ENCODE measurements at regions not wholly inside any gene's neighbourhood (a gene's known extent, or its start where the extent isn't known, plus 50 kb on each side); places are given as distances from the start of the nearest gene placed in this dataset.

DNA sequence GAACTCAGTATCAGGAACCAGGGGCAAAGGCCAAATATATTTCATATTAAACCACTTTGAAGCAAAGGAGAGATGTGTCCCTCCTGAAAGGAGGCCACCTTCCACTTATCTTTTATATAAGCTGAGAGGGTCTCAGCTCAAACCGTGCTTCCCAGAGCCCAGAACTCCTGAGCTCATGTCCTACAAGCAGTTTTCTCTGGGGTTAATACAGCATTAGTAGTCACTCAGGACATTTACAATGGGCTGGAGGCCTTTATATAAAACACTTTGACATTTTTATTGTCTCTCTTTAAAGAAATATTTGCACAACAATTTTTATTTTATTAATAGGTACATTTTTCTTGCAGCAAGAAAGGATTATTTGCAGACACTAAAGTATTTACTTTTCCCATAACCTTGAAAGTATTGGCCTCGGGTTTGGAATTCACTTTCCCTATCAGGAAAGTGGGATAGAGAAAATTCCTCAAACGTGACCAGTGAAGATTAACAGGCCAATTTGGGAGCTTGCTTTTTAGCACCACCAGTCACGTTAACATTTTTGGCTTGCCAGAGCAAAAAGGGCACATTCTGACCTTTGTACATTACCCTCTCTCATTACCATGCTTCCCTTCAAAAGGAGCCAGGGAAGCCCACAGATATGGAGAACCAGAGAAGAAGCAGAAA is 464.9 kb upstream of the NRP1 start:
- Mint-ChIP-seq H3K9me3 (no peaks in the 10 kb centered on the region), H3K4me3 (no peak overlapping the region), H3K36me3 (no peaks in the 10 kb centered on the region), H3K27ac (no peak overlapping the region), H3K27me3 (no peaks in the 10 kb centered on the region), H3K4me1 (no peaks in the 10 kb centered on the region)
- ATAC-seq, result no peak

DNA sequence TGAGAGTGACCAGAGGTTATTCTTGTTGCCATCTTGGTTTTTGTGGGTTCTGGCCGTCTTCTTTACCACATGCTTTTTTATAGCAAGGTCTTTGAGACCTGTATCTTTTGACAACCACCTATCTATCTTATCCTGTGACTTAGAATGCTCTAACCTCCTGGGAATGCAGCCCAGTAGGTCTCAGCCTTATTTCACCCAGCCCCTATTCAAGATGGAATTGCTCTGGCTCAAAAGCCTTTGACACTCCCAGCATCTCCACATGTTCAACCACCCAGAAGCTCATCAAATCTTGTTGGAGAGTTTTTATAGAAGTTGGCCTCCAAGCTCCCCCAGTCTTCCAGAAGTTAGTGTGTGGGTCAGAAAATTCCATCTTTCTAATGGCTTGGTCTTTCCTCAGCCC is 464.3 kb upstream of the NRP1 start:
- no peak for ATAC-seq
- Mint-ChIP-seq H3K9me3 (no peaks in the 10 kb centered on the region), H3K36me3 (no peaks in the 10 kb centered on the region), H3K4me1 (no peaks in the 10 kb centered on the region), H3K27ac (no peak overlapping the region), H3K27me3 (no peaks in the 10 kb centered on the region), H3K4me3 (no peak overlapping the region)

DNA sequence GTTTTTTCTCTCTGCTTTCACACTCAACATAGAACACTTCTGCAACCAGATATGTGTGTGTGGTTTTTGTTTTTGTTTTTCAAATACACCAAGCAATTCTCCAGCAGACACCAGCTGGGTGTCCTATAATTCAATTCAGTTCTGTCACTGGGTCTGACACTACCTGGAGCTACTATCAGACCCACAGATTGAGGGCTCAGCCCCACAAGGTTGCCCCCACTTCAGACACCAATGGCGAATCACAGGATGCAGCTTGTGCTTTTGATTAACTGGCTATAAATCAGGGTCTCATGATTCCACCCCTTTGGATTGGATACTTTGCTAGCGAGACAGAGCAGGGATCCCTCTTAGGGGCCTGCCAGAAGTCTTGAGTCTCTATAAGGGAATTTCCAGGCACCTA is 462.2 kb upstream of the NRP1 start:
- Mint-ChIP-seq H3K4me3 (no peak overlapping the region), H3K27me3 (no peaks in the 10 kb centered on the region), H3K27ac (no peak overlapping the region), H3K9me3 (no peaks in the 10 kb centered on the region), H3K4me1 (no peaks in the 10 kb centered on the region), H3K36me3 (no peaks in the 10 kb centered on the region)
- ATAC-seq, result no peak

DNA sequence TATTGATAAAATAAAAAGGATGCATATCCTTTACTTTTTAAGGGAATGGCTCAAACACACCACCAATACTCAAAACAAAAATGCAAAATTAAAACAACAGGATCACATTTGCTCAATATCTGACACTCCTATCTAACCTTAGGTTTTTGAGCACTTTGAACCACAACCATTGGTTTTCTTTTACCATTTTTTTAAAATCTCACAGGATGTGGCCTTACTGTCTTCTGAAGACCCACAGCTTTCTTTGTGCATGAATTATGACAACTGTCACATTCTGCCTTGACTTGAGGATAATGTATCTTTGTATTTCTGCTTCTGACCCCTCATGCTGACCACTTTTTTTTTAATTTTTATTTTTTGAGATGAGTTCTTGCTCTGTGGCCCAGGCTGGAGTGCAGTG is 461.1 kb upstream of the NRP1 start:
- no peaks in the 10 kb centered on the region for H3K9me3 Mint-ChIP-seq
- no peak overlapping the region for H3K4me3 Mint-ChIP-seq
- H3K27ac Mint-ChIP-seq, result no peak overlapping the region

DNA sequence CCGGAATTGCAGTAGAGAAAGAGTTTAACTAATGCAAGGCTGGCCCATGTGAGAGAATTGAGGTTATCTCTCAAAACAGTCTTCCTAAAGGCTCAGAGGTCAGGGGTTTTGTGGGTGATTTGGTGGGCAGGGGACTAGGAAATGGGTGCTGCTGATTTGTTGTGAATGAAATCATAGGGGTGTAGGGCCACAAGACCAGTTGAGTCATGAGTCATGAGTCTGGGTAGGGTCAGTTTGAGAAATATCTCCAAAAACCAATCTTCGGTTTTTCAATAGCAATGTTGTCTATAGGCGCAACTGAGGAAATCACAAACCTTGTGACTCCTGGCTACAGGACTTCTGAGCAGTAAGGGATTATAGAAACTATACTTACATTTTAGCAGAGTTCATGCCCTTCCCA is 460.0 kb upstream of the NRP1 start:
- H3K36me3 Mint-ChIP-seq, result no peaks in the 10 kb centered on the region
- ATAC-seq, result no peak
- H3K27me3 Mint-ChIP-seq, result no peaks in the 10 kb centered on the region
- H3K4me3 Mint-ChIP-seq, result no peak overlapping the region
- no peaks in the 10 kb centered on the region for H3K4me1 Mint-ChIP-seq
- H3K27ac Mint-ChIP-seq, result no peak overlapping the region
- H3K9me3 Mint-ChIP-seq, result no peaks in the 10 kb centered on the region

More for the DNA sequence above, 461.1 kb upstream of the NRP1 start:
- ATAC-seq, result no peak
- Mint-ChIP-seq H3K36me3 (no peaks in the 10 kb centered on the region), H3K4me1 (no peaks in the 10 kb centered on the region), H3K27me3 (no peaks in the 10 kb centered on the region)

DNA sequence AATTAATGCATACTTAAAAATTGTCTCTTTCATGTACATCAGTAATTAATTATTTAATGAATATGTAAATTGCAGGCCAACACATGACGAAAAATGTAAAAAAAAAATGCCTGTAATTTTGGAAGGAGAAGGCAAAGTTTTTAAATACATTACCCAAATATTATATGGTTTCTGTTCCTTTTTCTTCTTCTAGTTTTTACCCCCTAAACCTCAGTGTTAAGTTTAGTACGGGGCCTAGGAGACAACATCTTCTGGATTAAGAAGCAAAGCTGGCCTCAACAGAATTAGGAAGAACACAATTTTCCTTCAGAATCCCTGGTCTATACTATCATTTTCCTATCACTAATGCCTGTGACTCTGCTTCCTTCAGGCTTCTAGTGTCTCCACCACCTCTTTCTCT is 459.3 kb upstream of the NRP1 start:
- Mint-ChIP-seq H3K4me3 (no peak overlapping the region), H3K36me3 (no peaks in the 10 kb centered on the region), H3K27ac (no peak overlapping the region), H3K27me3 (no peaks in the 10 kb centered on the region), H3K4me1 (no peaks in the 10 kb centered on the region), H3K9me3 (no peaks in the 10 kb centered on the region)
- ATAC-seq, result no peak

DNA sequence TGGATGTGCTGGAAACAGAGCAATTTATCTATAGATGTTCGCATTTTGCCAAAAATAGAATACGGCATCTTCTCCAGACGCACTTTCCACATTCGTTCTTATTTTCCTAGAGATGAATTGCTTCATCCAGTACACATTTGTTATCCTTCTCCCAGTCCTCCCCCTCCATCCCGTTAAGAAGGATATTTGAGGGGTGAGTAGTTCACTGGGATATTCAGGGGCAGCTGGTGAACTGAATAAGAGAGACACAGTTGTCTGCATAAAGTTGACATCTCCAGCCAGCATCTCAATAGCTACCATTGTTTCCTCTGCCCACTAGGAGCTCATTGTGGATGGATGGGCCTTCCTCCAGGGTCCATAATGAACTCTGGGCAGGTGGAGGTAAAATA is 456.8 kb upstream of the NRP1 start:
- Mint-ChIP-seq H3K4me1 (no peaks in the 10 kb centered on the region), H3K27ac (no peak overlapping the region), H3K4me3 (no peak overlapping the region), H3K36me3 (no peaks in the 10 kb centered on the region), H3K9me3 (no peaks in the 10 kb centered on the region), H3K27me3 (no peaks in the 10 kb centered on the region)
- ATAC-seq, result no peak

DNA sequence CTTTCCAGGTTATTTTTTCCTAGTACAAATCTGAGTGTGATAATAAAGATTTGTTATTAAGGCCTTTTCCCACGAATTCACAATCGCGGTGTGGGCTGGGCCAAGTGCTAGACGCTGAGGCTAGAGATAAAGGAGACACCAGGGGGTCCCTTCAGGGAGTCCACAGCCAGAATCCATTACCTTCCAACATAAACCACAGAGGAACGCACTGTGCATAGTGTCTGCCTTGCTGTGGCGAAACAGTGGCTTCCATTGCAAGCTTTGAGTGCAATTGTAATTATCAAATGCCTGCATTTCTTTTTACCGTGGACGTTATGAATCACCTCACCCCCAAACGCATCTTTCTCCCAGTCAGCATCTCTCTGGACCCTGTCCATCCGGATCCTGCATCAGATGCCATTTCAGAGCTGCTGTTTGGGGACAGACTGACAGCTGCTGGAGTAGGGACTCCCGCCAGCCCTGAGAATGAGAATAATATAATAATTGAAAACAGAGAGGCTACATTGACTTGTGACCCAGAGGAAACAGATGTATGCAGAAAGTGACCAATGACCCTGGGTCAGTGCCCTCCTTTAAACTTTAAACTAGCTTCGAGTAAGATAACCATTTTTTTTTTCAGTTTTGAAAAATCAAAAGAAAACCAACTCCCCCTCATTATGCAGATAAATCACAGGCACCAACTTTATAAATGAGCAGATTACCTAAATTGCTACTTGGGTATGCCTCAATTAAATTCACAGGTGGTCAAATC is 456.2 kb upstream of the NRP1 start:
- H3K27me3 Mint-ChIP-seq, result no peaks in the 10 kb centered on the region
- no peaks in the 10 kb centered on the region for H3K9me3 Mint-ChIP-seq
- no peak overlapping the region for H3K27ac Mint-ChIP-seq
- H3K4me3 Mint-ChIP-seq, result no peak overlapping the region
- H3K4me1 Mint-ChIP-seq, result no peaks in the 10 kb centered on the region
- no peak for ATAC-seq
- no peaks in the 10 kb centered on the region for H3K36me3 Mint-ChIP-seq

DNA sequence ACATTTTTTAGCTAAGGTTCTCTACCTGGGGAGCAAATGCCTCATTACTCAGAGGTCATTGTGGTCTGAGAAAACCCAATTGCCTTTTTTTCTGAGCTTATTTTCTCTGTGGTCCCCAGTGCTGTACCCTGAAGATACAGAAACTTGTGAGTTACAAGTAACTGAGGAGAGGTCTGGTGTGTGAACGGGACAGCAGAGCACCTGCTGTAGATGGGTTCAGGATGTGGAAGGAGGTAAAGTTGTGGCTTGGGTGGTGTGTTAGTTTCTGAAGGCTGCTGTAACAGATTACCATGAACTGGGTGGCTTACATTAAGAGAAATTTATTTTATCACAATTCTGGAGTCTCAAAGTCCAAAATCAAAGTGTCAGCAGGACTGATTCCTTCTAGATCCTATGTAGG is 449.1 kb upstream of the NRP1 start:
- no peak overlapping the region for H3K27ac Mint-ChIP-seq
- H3K4me3 Mint-ChIP-seq, result no peak overlapping the region
- no peaks in the 10 kb centered on the region for H3K27me3 Mint-ChIP-seq
- no peaks in the 10 kb centered on the region for H3K9me3 Mint-ChIP-seq
- H3K4me1 Mint-ChIP-seq, result no peaks in the 10 kb centered on the region
- ATAC-seq, result no peak
- no peaks in the 10 kb centered on the region for H3K36me3 Mint-ChIP-seq

DNA sequence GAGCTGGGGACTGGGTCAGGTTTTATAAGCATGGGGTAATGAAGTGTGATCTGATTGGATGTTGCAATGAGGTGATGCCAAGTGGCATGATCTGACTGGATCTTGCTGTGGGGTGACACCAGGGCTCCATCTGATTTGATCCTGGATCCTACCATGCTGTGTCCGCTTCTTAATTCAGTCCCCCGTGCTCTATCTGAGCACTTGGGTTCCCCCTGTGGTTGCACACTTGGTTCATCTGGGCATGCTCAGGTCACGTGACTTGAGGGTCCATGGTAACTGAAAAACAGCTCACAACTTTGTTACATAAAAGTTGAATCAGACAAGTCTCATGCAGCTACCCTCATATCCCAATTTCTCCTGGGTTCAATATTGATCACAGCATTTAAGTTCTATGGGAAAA is 448.6 kb upstream of the NRP1 start:
- H3K4me1 Mint-ChIP-seq, result no peaks in the 10 kb centered on the region
- H3K27me3 Mint-ChIP-seq, result no peaks in the 10 kb centered on the region
- H3K36me3 Mint-ChIP-seq, result no peaks in the 10 kb centered on the region
- H3K27ac Mint-ChIP-seq, result no peak overlapping the region
- no peaks in the 10 kb centered on the region for H3K9me3 Mint-ChIP-seq
- H3K4me3 Mint-ChIP-seq, result no peak overlapping the region
- ATAC-seq, result no peak

DNA sequence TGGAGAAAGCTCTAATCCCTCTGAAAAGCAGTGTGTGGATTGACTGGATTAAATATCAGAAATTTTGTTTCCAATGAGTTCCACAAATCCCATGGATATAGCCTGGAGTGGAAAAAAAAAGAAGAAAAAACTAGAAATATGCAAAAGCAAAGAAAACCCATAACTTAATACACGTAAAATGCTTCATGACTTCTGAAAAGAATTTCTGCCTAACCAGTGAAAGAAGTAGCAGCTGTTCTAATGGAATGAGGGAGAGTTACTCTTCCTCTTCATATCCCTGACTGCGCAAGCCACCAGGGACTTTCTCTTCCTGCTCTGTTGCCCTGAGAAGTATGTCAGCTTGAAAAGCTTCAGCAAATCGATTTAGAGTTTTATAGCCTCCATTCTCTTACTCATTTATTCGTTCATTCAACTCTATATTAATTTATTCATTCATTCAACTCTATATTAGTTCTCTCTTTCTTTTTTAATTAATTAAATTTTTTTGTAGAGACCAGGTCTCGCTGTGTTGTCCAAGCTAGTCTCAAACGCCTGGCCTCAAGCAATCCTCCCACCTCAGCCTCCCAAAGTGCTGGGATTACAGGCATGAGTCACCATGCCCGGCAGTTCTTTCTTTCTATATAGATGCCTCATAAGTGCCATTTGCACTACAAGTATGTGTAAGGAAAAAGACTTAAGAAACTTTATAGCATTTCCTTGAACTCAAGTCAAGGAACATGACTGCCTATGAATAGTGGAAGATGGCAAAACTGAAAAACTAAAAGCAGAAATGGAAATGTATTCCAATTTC is 447.3 kb upstream of the NRP1 start:
- ATAC-seq, result no peak
- Mint-ChIP-seq H3K27ac (no peak overlapping the region), H3K27me3 (no peaks in the 10 kb centered on the region), H3K4me3 (no peak overlapping the region), H3K36me3 (no peaks in the 10 kb centered on the region), H3K4me1 (no peaks in the 10 kb centered on the region), H3K9me3 (no peaks in the 10 kb centered on the region)

DNA sequence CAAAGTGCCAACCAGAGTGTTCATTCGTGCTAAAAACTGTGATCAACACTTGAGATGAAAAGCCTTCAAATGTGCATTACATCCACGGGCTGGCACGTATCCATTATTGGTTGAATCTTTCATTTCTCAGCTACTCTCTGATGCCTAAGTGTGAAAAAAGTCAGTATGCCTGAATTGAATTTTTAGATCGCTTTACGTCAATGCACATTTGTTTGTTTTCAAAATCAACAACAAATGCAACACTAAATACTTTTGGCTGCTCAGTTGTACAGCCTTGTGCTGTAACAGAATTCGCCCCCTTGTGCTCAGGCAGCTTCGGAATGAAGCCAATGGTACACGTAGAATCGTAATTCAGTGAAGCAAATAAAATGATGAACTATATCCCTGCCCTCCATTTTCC is 446.5 kb upstream of the NRP1 start:
- Mint-ChIP-seq H3K4me1 (no peaks in the 10 kb centered on the region), H3K27ac (no peak overlapping the region), H3K9me3 (no peaks in the 10 kb centered on the region), H3K36me3 (no peaks in the 10 kb centered on the region), H3K27me3 (no peaks in the 10 kb centered on the region), H3K4me3 (no peak overlapping the region)
- no peak for ATAC-seq

DNA sequence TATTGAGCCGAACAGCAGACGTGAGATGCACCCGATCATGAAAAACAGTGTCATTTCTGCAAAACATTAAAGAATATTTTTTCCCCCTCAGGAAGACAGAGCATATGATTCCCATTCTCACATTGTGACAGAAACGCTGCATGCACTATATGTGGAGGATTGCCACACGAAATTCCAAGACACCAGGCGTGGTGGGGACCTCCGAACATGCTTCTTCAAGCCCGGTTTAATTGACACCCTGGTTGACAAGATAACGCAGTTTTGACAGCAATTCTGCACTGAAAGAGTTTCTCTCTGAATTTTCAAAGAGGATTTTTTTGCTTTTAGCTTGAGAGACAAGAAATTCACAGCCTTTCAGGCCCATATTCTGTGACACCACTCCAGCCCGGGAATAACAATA is 442.8 kb upstream of the NRP1 start:
- no peaks in the 10 kb centered on the region for H3K4me1 Mint-ChIP-seq
- H3K36me3 Mint-ChIP-seq, result no peaks in the 10 kb centered on the region
- ATAC-seq, result no peak
- H3K9me3 Mint-ChIP-seq, result peaks cover 3% of the 10 kb centered on the region
- H3K27me3 Mint-ChIP-seq, result no peaks in the 10 kb centered on the region
- no peak overlapping the region for H3K27ac Mint-ChIP-seq
- H3K4me3 Mint-ChIP-seq, result no peak overlapping the region

DNA sequence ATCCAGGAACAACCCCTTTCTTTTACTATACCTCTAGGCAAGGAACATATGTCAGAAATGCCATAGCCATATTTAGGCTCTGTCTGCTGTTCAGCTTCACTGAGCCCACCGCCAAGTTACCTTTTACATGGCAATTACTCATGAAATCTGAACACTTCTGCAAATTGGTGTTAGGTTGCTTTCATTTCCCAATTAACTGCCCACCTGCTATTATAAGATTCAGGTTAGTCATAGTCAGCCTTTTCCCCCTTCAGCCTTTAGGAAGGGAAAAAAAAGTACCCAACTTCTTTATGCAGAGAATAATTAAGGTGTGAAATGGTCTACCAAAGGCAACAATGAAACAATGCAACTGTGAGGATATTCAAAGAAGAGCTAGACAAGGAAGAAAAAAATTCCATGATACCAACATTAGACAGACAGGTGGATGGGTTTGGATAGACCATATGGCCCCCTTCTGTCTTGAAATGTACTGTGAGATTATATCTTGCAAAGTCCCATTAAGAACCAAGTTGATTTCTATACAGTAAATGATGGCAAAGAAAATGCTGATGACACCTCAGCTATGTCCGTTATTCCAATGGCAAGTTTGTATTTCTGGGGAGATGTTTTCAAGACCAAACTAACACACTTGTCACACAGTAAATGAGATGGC is 442.1 kb upstream of the NRP1 start:
- no peaks in the 10 kb centered on the region for H3K27me3 Mint-ChIP-seq
- peaks cover 3% of the 10 kb centered on the region for H3K9me3 Mint-ChIP-seq
- no peak overlapping the region for H3K27ac Mint-ChIP-seq
- no peaks in the 10 kb centered on the region for H3K36me3 Mint-ChIP-seq
- no peaks in the 10 kb centered on the region for H3K4me1 Mint-ChIP-seq
- H3K4me3 Mint-ChIP-seq, result no peak overlapping the region
- ATAC-seq, result no peak

DNA sequence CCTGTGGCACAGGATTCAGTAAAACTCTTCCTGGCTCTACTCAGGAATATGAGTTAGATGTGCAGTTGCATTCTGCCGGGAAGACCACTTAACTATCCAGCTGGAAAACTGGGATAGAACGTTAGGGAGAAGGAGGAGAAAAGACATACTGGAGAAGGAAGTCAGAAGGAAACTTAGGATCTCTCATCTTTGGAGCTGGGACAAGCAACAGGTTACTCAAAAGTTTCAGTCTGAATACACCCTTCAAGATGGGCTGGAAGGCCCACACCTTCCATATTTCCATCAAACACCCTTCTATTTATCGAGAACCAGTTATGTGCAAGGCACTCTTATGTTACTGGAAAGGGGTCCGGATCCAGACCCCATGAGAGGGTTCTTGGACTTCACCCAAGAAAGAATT is 440.4 kb upstream of the NRP1 start:
- no peak for ATAC-seq
- Mint-ChIP-seq H3K4me3 (no peak overlapping the region), H3K27me3 (no peaks in the 10 kb centered on the region), H3K36me3 (no peaks in the 10 kb centered on the region), H3K9me3 (peaks cover 3% of the 10 kb centered on the region), H3K27ac (no peak overlapping the region), H3K4me1 (no peaks in the 10 kb centered on the region)

Measured in stimulated activated memory B cell treated with anti-CD40 and anti-IgM and Interleukin-4, amounts not matched to agents 10 μg/mL and 1 μg/mL and 100 μg/mL, for 72 hours (primary cell).